Upper lobe of left lung (tissue), 6 donors: ENCODE measurements at regions not wholly inside any gene's neighbourhood (a gene's known extent, or its start where the extent isn't known, plus 50 kb on each side); places are given as distances from the start of the nearest gene placed in this dataset.
"Not testable (repeated sequence)": the region's sequence is repeated elsewhere in the genome, so short reads cannot be mapped to it uniquely, and the experiment has no call there.

Experiments used
- ATAC-seq, 2 donors: fragments of 200-7000 bp; cut with Tn5 transposase; one replicate each; pipeline ENCODE4 v1.9.1; 2022; ENCODE audit warnings: mild to moderate bottlenecking in 2 of 2, moderate library complexity in 2 of 2; ENCODE audit not compliant: low FRiP score in 2 of 2
- DNase-seq, 2 donors: peaks; one replicate each; pipeline ENCODE4 v3.0.0-alpha.2; 2019 to 2020
- H3K27ac ChIP-seq, 4 donors: fragments of 200-600 bp; sonication (generic); one replicate each; pipeline ENCODE4 v1.5.1; 2016 to 2019
- H3K27me3 ChIP-seq, 4 donors: fragments of 200-600 bp; sonication (generic); one replicate each; pipeline ENCODE4 v1.5.1; 2017 to 2019
- H3K36me3 ChIP-seq, 4 donors: fragments of 200-600 bp; sonication (generic); one replicate each; pipeline ENCODE4 v1.5.1; 2016 to 2019
- H3K4me1 ChIP-seq, 4 donors: fragments of 200-600 bp; sonication (generic); one replicate each; pipeline ENCODE4 v1.5.1; 2018 to 2019
- H3K4me3 ChIP-seq, 4 donors: fragments of 200-600 bp; sonication (generic); one replicate each; pipeline ENCODE4 v1.5.1; 2017 to 2019; ENCODE audit warnings: mild to moderate bottlenecking in 2 of 4, moderate library complexity in 1 of 4
- H3K9me3 ChIP-seq, 4 donors: fragments of 200-600 bp; sonication (generic); one replicate each; pipeline ENCODE4 v1.5.1; 2018 to 2019
- CTCF ChIP-seq, 6 experiments: fragments of 450-650 bp in 4 of 6; fragments of 200-600 bp in 2 of 6; sonication (generic) in 2 of 6; IDR thresholded peaks; one replicate each; pipeline ENCODE4 v1.5.1; 2016 to 2019; ENCODE audit warnings: antibody characterized with exemption in 6 of 6
- EP300 ChIP-seq, 4 donors: sonication (generic); formaldehyde crosslinking; IDR thresholded peaks; one replicate each; pipeline ENCODE4 v1.5.1; 2017; ENCODE audit warnings: antibody characterized with exemption in 4 of 4, control low read depth in 2 of 4
- POLR2A ChIP-seq, 4 donors: fragments of 450-650 bp; IDR thresholded peaks; one replicate each; pipeline ENCODE4 v1.5.1; 2016 to 2017; ENCODE audit warnings: antibody characterized with exemption in 4 of 4, mild to moderate bottlenecking in 2 of 4
- POLR2AphosphoS5 ChIP-seq, 2 donors: sonication (generic); formaldehyde crosslinking; IDR thresholded peaks; one replicate each; pipeline ENCODE4 v1.5.1; 2017; ENCODE audit warnings: antibody characterized with exemption in 2 of 2
- WGBS, 2 donors: methylation state at CpG; one replicate each; pipeline ENCODE4 v1.1.5; 2017 to 2018; 5-methylcytosine and 5-hydroxymethylcytosine counted together
- donor health status: DM: no; HTN: no; CAD: no; lungs with moderate emphysema.
- donor health status: DM: no; HTN: yes; CAD: no; lungs with severe emphysema.

GRCh38 chr1:55522353-55522903 lies 307.3 kb upstream of the USP24 start:
- ATAC-seq (no peak), DNase-seq (no peak)
- H3K9me3 ChIP-seq = no peaks in the 10 kb centered on the region
- no peak overlapping the region for H3K4me3 ChIP-seq
- H3K36me3 ChIP-seq = no peaks in the 10 kb centered on the region
- H3K27me3 ChIP-seq = no peaks in the 10 kb centered on the region
- no peaks in the 10 kb centered on the region for H3K4me1 ChIP-seq
- TF ChIP-seq CTCF (IDR thresholded peaks at IDR 0.05) (no peak), EP300 (IDR thresholded peaks at IDR 0.05) (no peak), POLR2A (IDR thresholded peaks at IDR 0.05) (no peak), POLR2AphosphoS5 (IDR thresholded peaks at IDR 0.05) (no peak)
- WGBS, 2 donors = 80% methylated on average over 7 of the region's 7 CpGs
- no peak overlapping the region for H3K27ac ChIP-seq

- no peaks in the 10 kb centered on the region for H3K27me3 ChIP-seq
- no peak overlapping the region for H3K4me3 ChIP-seq
- WGBS, 2 donors = 86 to 92% methylated on average over 2 of the region's 2 CpGs
- no peak for DNase-seq
- TF ChIP-seq CTCF (IDR thresholded peaks at IDR 0.05) = no peak
- TF ChIP-seq EP300 (IDR thresholded peaks at IDR 0.05) = no peak
- no peak for TF ChIP-seq POLR2A (IDR thresholded peaks at IDR 0.05)
- no peak for TF ChIP-seq POLR2AphosphoS5 (IDR thresholded peaks at IDR 0.05)
- H3K36me3 ChIP-seq = no peaks in the 10 kb centered on the region
- no peak overlapping the region for H3K27ac ChIP-seq
- H3K4me1 ChIP-seq = no peaks in the 10 kb centered on the region
- H3K9me3 ChIP-seq = no peaks in the 10 kb centered on the region
- no peak for ATAC-seq
These were observed 305.7 kb upstream of the USP24 start for GRCh38 chr1:55520861-55521260.

GRCh38 chr1:55519937-55520683 lies 304.9 kb upstream of the USP24 start:
- TF ChIP-seq POLR2AphosphoS5 (IDR thresholded peaks at IDR 0.05) = no peak
- TF ChIP-seq POLR2A (IDR thresholded peaks at IDR 0.05) = no peak
- no peak for TF ChIP-seq CTCF (IDR thresholded peaks at IDR 0.05)
- no peak for TF ChIP-seq EP300 (IDR thresholded peaks at IDR 0.05)
- Histone ChIP-seq H3K27me3 (no peaks in the 10 kb centered on the region), H3K4me3 (no peak overlapping the region), H3K4me1 (no peaks in the 10 kb centered on the region), H3K27ac (no peak overlapping the region), H3K9me3 (no peaks in the 10 kb centered on the region), H3K36me3 (no peaks in the 10 kb centered on the region)
- WGBS, 2 donors = 70 to 75% methylated on average over 6 of the region's 6 CpGs
- DNase-seq (no peak), ATAC-seq (no peak)

- TF ChIP-seq CTCF (IDR thresholded peaks at IDR 0.05) = no peak
- TF ChIP-seq POLR2AphosphoS5 (IDR thresholded peaks at IDR 0.05) = no peak
- TF ChIP-seq EP300 (IDR thresholded peaks at IDR 0.05) = no peak
- TF ChIP-seq POLR2A (IDR thresholded peaks at IDR 0.05) = no peak
- H3K4me3 ChIP-seq = no peak overlapping the region
- H3K27me3 ChIP-seq = no peaks in the 10 kb centered on the region
- DNase-seq (no peak), ATAC-seq (no peak)
- no peak overlapping the region for H3K27ac ChIP-seq
- WGBS, 2 donors = 70 to 71% methylated on average over 1 of the region's 1 CpG
- no peaks in the 10 kb centered on the region for H3K4me1 ChIP-seq
- no peaks in the 10 kb centered on the region for H3K36me3 ChIP-seq
- no peaks in the 10 kb centered on the region for H3K9me3 ChIP-seq
These were observed 304.1 kb upstream of the USP24 start for GRCh38 chr1:55519276-55519675.

GRCh38 chr1:55517036-55517435 lies 301.9 kb upstream of the USP24 start:
- Histone ChIP-seq H3K4me1 (no peaks in the 10 kb centered on the region), H3K27ac (no peak overlapping the region), H3K9me3 (no peaks in the 10 kb centered on the region), H3K27me3 (no peaks in the 10 kb centered on the region), H3K4me3 (no peak overlapping the region), H3K36me3 (no peaks in the 10 kb centered on the region)
- no peak for TF ChIP-seq POLR2A (IDR thresholded peaks at IDR 0.05)
- no peak for TF ChIP-seq EP300 (IDR thresholded peaks at IDR 0.05)
- TF ChIP-seq CTCF (IDR thresholded peaks at IDR 0.05) = no peak
- TF ChIP-seq POLR2AphosphoS5 (IDR thresholded peaks at IDR 0.05) = no peak
- WGBS, 2 donors = 70% methylated on average over 5 of the region's 5 CpGs
- ATAC-seq = no peak
- no peak for DNase-seq

- H3K9me3 ChIP-seq, DNase-seq, ATAC-seq, H3K4me1 ChIP-seq, H3K4me3 ChIP-seq, H3K36me3 ChIP-seq, H3K27me3 ChIP-seq, H3K27ac ChIP-seq: not testable (repeated sequence)
- 67 to 70% methylated on average over 4 of the region's 4 CpGs for WGBS, 2 donors
These were observed 299.4 kb upstream of the USP24 start for GRCh38 chr1:55514571-55514970.
